IMR-90 (cell line): ENCODE measurements at regions not wholly inside any gene's neighbourhood (a gene's known extent, or its start where the extent isn't known, plus 50 kb on each side); places are given as distances from the start of the nearest gene placed in this dataset.

ENCODE experiments used
- BHLHE40 ChIP-seq: fragments of 150-350 bp; IDR thresholded peaks from 2 replicates; pipeline ENCODE4 v1.6.1; 2016; ENCODE audit warnings: mild to moderate bottlenecking, low read depth, low read length
- CEBPB ChIP-seq: IDR thresholded peaks from 2 replicates; pipeline ENCODE4 v1.6.1; 2012; ENCODE audit warnings: low read depth, low read length, improper control_type of control experiment
- CHD1 ChIP-seq: IDR thresholded peaks from 2 replicates; pipeline ENCODE4 v1.6.1; 2012; ENCODE audit warnings: low read depth, low read length, improper control_type of control experiment
- ELK1 ChIP-seq: fragments of 150-350 bp; IDR thresholded peaks from 2 replicates; pipeline ENCODE4 v1.6.1; 2016; ENCODE audit warnings: low read depth, mild to moderate bottlenecking, low read length, moderate library complexity, borderline replicate concordance
- MAZ ChIP-seq: IDR thresholded peaks from 2 replicates; pipeline ENCODE4 v1.6.1; 2012; ENCODE audit warnings: low read depth, mild to moderate bottlenecking, low read length, improper control_type of control experiment, moderate library complexity, borderline replicate concordance
- MXI1 ChIP-seq: IDR thresholded peaks from 2 replicates; pipeline ENCODE4 v1.6.1; 2012; ENCODE audit warnings: low read depth, mild to moderate bottlenecking, low read length, moderate library complexity, borderline replicate concordance
- NFE2L2 ChIP-seq: fragments of 150-350 bp; IDR thresholded peaks from 2 replicates; pipeline ENCODE4 v1.6.1; 2016; ENCODE audit warnings: low read depth, mild to moderate bottlenecking, low read length
- POLR2A ChIP-seq: IDR thresholded peaks from 2 replicates; pipeline ENCODE4 v1.6.1; 2012; ENCODE audit warnings: mild to moderate bottlenecking, low read depth, low read length
- RAD21 ChIP-seq: IDR thresholded peaks from 2 replicates; pipeline ENCODE4 v1.6.1; 2012; ENCODE audit warnings: low read length, improper control_type of control experiment
- RCOR1 ChIP-seq: IDR thresholded peaks from 2 replicates; pipeline ENCODE4 v1.6.1; 2012; ENCODE audit warnings: mild to moderate bottlenecking, low read length, improper control_type of control experiment; ENCODE audit not compliant: insufficient replicate concordance
- RFX5 ChIP-seq: IDR thresholded peaks from 2 replicates; pipeline ENCODE4 v1.8.0; 2012; ENCODE audit warnings: low read depth, mild to moderate bottlenecking, low read length, moderate library complexity
- SMC3 ChIP-seq: fragments of 150-350 bp; IDR thresholded peaks from 2 replicates; pipeline ENCODE4 v1.6.1; 2016; ENCODE audit warnings: low read depth, mild to moderate bottlenecking, antibody characterized with exemption, low read length, moderate library complexity
- TF ChIP-seq, protein P1 (sequence below): conservative IDR thresholded peaks from 2 replicates; pipeline ENCODE4 v1.5.1; 2012; ENCODE audit warnings: mild to moderate bottlenecking, low read depth, low read length, improper control_type of control experiment
- TF ChIP-seq, protein P2 (sequence below): fragments of 150-350 bp; IDR thresholded peaks from 2 replicates; pipeline ENCODE4 v1.6.1; 2017; ENCODE audit warnings: mild to moderate bottlenecking, antibody characterized with exemption, low read length, low read depth

DNA sequence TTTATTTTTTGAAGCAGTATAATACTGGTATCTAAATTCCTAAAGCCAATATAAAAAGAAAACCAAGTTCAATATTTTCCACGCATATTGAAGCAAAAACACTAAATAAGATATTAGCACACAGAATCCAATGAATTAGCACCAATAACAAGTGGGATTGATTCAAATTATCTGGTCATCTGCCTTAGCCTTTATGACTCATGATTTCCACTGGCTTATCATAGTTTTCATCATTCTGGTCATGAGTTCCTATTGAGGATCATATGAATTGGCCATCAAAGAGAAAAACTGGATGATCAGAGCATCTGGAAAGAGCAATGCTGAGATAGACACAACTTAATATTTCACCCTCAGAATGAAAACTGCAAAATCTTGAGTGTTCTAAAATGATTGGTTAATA, 809.9 kb downstream of the MCTP2 start:
- TF ChIP-seq, protein P1, sequence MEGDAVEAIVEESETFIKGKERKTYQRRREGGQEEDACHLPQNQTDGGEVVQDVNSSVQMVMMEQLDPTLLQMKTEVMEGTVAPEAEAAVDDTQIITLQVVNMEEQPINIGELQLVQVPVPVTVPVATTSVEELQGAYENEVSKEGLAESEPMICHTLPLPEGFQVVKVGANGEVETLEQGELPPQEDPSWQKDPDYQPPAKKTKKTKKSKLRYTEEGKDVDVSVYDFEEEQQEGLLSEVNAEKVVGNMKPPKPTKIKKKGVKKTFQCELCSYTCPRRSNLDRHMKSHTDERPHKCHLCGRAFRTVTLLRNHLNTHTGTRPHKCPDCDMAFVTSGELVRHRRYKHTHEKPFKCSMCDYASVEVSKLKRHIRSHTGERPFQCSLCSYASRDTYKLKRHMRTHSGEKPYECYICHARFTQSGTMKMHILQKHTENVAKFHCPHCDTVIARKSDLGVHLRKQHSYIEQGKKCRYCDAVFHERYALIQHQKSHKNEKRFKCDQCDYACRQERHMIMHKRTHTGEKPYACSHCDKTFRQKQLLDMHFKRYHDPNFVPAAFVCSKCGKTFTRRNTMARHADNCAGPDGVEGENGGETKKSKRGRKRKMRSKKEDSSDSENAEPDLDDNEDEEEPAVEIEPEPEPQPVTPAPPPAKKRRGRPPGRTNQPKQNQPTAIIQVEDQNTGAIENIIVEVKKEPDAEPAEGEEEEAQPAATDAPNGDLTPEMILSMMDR, result no peak
- TF ChIP-seq RAD21 (no peak), RCOR1 (no peak), BHLHE40 (no peak), POLR2A (no peak), MXI1 (no peak), SMC3 (no peak), ELK1 (no peak), NFE2L2 (no peak), RFX5 (no peak), CEBPB (no peak), MAZ (no peak), CHD1 (no peak)
- TF ChIP-seq, protein P2, sequence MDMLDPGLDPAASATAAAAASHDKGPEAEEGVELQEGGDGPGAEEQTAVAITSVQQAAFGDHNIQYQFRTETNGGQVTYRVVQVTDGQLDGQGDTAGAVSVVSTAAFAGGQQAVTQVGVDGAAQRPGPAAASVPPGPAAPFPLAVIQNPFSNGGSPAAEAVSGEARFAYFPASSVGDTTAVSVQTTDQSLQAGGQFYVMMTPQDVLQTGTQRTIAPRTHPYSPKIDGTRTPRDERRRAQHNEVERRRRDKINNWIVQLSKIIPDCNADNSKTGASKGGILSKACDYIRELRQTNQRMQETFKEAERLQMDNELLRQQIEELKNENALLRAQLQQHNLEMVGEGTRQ, result no peak
